NAMALWA (cell line): ENCODE measurements at regions not wholly inside any gene's neighbourhood (a gene's known extent, or its start where the extent isn't known, plus 50 kb on each side); places are given as distances from the start of the nearest gene placed in this dataset.
A peak's percentile ranks its signal among the peaks of the same experiment; 100 is the strongest.

ENCODE experiments used
- DNase-seq: peaks from one replicate; pipeline ENCODE4 v3.0.0-alpha.2; 2015; ENCODE audit warnings: low spot score

GRCh38 chr5:2032432-2032831 is 149.7 kb upstream of the IRX4 start:
- no peak for DNase-seq

DNA sequence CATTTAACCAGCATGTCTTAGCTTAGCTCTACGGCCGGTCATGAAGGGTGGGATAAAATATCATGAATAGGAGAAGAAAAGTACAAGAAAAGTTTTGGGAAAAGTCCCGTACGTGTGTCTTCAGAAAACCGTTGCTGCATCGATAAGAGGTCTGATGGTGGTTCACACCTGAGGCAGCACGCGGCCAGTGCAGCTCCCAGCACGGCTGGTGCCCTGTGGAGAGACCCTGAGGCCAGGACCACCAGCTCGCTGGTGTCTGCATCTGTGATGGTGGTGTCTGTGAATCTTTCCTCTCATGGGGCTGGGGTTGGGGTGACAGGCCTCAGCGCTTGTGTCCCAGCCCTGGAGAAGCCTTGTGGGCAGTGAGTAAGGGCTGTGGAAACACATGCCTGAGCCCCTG is 148.9 kb upstream of the IRX4 start:
- no peak for DNase-seq

GRCh38 chr5:2030131-2030530 is 147.4 kb upstream of the IRX4 start:
- DNase-seq, result no peak

- DNase-seq, result no peak
Measured at GRCh38 chr5:2029206-2029605, 146.5 kb upstream of the IRX4 start.

DNA sequence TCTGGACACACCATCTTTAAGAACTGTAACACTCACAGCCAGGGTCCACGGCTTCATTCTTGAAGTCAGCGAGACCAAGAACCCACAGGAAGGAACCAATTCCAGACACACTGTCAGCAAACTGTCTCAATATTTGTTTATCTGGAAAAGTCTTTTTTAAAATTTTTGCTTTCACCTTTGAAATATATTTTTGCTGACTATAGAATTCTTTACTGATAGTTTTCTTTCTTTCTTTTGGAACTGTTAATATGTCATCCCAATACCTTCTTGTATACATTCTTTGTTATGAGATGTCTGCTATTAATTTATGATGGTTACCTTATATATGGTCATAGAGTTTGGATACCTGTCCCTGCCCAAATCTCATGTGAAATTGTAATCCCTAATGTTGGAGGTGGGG is 145.1 kb upstream of the IRX4 start:
- DNase-seq, result no peak

GRCh38 chr5:2024986-2025721 is 142.4 kb upstream of the IRX4 start:
- DNase-seq, result no peak

DNA sequence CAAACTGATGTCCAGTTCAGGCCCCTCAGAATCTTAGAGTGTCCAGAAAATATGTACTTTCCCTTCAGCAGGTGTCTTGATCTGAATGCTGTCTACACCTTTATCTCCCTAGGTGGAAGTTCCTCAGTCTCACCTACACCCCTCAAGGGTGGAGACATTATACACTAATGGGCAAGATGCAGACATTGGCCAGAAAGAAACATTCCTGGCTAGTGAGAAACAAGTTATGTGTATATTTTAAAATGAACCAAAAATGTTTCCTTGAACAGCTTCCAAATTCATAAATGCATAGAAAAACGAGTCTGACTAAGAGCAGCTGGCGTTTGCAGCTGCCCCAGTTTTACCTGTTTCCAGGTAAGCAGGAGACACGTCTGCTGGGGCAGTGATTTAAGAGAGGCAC is 140.5 kb upstream of the IRX4 start:
- DNase-seq, result no peak

DNA sequence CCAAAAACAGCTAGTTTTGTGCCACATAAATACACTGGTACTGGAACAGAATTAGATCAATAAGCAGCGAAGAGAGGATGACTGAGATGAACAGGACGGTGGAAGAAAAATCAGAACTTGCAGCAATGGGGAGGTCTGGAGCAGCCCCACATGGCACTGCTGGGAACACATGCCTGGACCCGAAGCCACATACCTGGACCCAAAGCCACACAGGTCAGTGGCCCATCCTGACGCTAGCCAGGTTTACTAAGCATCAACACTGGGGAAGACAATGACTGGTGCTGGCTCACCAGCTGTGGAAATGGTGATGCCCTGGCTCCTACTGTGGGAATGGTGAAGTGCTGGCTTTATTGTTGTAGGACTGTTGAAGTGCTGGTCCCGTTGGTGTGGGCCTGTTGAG is 139.7 kb upstream of the IRX4 start:
- DNase-seq, result no peak

GRCh38 chr5:2021484-2022176 is 138.9 kb upstream of the IRX4 start:
- no peak for DNase-seq

GRCh38 chr5:2020730-2021129 is 138.0 kb upstream of the IRX4 start:
- DNase-seq, result no peak

DNA sequence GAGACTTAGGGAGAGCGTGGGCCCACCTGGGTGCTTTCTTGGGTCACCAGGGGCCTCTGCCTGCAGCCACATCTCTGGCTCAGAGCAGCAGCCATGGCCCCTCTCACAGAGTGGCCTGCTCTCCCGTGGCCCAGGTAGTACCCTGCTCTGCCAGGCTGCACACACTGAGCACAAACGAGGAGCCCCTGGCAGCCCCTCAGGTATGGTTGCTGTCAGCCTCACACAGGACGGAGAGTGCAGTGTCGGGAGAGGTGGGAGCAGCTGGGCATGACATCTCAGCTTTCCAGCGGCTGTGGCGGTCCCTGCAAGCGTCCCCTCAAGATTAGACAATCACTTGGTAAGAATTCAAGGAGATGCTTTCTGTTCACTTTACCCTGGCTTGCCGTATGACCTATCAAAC is 137.0 kb upstream of the IRX4 start:
- no peak for DNase-seq

- DNase-seq, result no peak
Measured at GRCh38 chr5:2018390-2018724, 135.6 kb upstream of the IRX4 start.

- peak; percentile 83 for DNase-seq
Measured at GRCh38 chr5:2017540-2018389, 135.0 kb upstream of the IRX4 start.

DNA sequence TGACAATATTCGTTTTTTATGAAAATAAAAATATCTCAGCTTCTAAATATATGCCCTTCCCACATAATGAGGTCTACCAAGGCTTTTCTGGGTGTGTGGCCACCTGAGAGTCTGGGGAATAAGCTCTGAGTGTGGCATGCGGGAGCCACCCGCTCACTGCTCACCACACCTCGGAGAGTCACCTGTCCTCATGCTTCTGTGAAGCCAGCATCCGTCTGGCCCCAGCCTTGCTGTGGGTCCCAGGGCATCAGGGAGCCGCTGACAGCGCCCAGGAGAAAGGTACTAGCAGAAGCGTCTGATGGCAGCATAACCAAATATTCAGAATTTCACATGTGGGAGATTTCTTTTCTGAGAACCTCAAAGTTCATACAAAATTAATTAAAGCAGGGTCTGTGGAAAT is 133.2 kb upstream of the IRX4 start:
- DNase-seq, result no peak

DNA sequence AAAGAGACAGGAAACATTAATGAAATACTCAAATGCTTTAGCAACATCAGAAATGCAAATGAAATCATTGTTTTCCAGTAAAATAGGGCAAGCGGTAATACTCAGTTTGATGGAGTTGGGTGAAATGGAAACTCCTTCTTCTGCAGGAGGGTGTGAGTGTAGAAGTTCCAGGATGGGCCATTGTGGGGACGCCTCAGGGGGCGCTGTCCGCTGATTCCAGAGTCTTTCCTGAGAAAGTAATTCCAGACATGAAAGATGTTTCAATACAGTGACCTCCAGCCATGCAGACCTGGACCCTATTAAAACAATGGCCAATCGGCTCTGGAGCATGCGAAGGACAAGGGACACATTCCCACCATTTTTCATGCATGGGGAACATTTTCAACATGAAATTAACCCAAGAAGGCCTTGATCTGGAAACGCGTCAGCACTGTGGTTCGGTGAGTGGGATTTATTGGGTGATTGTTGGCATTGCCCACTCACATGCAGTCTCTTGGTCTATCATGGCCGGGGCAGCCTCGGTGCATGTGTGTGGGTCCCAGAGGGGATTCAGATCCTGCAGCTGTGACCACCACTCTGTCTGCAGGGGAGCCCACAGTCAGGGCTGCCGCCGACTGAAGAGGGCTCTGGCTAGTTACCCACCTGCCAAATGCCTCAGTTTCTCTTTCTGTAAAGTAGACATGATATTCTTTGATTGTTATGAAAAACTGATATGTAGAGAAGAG is 132.6 kb upstream of the IRX4 start:
- no peak for DNase-seq

GRCh38 chr5:2014058-2014610 is 131.4 kb upstream of the IRX4 start:
- DNase-seq, result no peak

DNA sequence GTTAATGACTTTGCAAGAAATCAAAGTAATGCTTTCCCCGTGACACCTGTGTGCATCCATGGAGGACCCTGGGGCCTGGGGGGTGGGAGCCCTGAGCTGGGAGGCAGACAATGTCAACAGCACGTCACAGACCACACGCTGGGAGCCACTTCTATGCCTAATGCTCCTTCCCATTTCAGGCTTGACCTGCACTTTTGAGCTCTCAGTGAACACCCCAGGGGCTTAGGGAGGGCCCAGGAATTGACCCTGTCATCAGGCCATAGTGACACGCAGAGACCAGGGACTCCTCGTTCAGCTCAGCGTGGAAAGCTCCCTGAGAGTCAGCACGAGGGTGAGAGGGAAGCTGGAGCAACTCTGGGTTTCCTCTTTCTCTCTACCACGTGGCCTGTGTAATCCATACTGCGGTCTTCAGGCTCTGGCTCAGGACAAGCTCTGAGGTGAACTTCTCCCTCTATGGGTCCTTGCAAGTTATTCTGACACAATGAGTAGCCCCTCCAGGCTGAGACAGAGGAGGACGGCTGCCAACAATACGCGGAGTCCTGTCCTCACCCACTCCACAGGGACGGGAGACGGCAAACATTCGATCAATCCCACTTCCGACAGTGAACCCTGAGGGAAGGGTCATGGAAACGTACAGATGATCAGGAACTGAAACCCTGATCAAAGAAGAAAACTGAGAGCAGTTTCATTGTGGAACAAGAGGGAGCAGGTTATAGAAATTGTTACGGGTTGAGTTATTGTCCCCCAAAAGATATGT is 130.8 kb upstream of the IRX4 start:
- DNase-seq, result no peak

DNA sequence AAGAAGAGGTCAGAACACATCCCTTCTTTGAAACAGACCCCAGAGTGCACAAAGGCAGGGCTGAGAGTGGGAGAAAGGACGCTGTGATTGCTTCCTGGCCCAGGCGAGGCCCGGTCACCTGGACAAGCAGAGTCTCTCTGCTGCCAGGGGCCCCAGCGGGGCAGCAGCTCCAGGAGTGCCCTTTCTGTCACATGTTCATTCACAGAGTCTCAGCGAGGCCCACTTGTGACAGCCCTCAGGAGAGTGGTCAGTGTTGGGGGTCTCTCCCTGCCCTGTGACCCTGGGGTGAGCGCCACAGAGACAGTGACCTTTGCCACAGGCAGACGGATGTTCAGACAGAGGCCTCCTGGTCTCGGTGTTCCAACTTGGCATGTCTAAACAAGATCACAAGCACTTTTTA is 130.2 kb upstream of the IRX4 start:
- no peak for DNase-seq

DNA sequence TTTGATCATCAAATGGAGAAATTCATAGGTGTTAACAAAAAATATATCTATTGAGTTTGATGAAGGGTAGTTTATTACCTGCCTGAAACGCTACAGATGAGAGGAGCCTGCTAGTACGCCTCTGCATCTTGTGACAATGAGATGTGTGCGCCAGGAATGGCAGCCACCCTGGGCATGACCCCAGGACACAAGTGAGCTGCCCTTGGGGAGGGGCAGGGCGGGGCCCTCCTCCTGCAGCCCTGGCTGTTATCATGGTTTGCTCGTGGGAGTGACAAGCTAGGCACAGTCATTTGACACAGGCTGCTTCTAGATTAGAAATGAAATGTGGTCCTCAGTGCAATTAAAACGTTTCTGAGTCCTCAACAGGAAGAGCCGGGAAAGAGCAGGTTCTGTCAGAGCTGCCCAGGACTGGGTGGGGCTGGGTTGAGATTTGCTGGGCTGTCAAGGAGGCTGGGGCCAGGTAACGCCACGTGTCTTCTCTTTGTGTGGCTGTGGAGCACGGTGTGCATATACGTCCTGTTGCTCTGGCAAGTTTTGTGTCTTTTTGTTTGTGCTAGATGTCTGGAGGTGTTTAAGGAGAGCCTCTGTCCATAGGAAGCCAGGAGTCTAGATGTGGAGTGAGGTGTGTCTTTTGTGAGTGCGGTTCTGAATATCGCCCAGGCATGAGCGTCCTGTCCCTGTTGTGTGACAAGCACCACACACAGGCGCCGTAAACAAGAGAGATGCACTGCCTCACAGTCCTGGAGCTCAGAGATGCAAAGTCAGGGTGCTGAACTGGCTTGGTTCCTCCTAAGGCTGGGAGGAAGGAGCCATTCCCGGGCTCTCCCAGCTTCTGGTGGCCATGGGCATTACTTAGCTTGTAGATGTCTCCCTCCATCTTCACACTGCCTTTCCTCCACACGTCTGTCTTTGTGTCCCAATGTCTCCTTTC is 129.0 kb upstream of the IRX4 start:
- no peak for DNase-seq

GRCh38 chr5:2010940-2011339 is 128.2 kb upstream of the IRX4 start:
- no peak for DNase-seq
